Retinal pigment epithelial cell (primary cell): ENCODE measurements at regions not wholly inside any gene's neighbourhood (a gene's known extent, or its start where the extent isn't known, plus 50 kb on each side); places are given as distances from the start of the nearest gene placed in this dataset.

Source experiments
- DNase-seq: peaks from one replicate; pipeline ENCODE4 v3.0.0-alpha.2; 2010; ENCODE audit warnings: low read depth
- H3K4me3 ChIP-seq: 2 replicates; pipeline ENCODE4 v1.5.1; 2011; ENCODE audit warnings: mild to moderate bottlenecking, low read length, control low read depth, moderate library complexity
- TF ChIP-seq, protein P1 (sequence below): conservative IDR thresholded peaks from 2 replicates; pipeline ENCODE4 v1.5.1; 2011; ENCODE audit warnings: low read depth, low read length, control low read depth, inconsistent platforms

DNA sequence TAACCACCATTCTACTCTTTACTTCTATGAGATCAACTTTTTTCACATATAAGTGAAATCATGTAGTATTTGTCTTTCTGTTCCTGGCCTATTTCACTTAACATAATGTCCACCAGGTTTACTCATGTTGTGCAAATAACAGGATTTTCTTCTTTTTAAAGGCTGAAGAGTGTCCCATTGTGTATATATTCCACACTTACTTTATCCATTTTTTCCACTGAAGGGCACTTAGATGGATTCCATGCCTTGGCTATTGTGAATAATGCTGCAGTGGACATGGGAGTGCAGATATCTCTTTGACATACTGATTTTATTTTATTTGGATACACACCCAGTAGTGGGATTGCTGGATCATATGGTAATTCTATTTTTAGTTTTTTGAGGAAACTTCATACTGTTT lies 181.1 kb upstream of the HMGA2 start:
- no peak for DNase-seq
- TF ChIP-seq, protein P1, sequence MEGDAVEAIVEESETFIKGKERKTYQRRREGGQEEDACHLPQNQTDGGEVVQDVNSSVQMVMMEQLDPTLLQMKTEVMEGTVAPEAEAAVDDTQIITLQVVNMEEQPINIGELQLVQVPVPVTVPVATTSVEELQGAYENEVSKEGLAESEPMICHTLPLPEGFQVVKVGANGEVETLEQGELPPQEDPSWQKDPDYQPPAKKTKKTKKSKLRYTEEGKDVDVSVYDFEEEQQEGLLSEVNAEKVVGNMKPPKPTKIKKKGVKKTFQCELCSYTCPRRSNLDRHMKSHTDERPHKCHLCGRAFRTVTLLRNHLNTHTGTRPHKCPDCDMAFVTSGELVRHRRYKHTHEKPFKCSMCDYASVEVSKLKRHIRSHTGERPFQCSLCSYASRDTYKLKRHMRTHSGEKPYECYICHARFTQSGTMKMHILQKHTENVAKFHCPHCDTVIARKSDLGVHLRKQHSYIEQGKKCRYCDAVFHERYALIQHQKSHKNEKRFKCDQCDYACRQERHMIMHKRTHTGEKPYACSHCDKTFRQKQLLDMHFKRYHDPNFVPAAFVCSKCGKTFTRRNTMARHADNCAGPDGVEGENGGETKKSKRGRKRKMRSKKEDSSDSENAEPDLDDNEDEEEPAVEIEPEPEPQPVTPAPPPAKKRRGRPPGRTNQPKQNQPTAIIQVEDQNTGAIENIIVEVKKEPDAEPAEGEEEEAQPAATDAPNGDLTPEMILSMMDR: no peak
- H3K4me3 ChIP-seq: no peak overlapping the region

DNA sequence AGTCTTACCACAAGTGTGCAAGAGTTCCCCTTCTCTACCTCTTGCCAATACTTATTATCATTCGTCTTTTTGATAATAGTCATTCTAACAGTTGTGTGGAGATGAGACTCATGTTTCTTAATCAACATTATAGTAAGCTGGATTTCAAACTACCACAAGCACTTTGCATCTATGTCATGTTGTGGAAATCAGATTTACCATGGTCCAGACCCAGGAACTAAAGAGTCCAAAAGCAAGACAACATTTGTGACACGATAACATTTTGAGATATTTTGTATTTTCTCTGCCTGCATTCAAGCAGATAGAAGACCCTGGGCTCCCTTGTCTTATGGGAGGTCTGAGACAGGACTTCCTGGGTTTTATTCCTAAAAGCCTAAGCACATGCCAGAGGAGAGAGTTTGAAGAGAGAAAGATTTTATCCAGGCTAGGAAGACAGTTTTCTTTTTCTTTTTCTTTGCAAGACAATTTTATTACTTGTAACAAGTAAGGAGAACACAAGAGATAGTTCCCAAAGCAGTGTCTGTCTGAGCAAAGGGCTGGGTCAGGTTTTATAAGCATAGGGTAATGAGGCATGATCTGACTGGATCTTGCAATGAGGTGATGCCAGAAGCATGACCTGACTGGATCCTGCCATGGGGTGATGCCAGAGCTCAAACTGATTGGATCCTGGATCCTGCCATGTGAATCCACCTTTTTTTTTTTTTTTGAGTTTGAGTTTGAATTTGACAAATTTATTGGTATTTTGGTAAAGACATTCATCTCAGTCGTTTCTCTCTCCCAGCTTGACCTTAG lies 180.5 kb upstream of the HMGA2 start:
- no peak for DNase-seq
- H3K4me3 ChIP-seq: no peak overlapping the region
- TF ChIP-seq, protein P1: no peak

DNA sequence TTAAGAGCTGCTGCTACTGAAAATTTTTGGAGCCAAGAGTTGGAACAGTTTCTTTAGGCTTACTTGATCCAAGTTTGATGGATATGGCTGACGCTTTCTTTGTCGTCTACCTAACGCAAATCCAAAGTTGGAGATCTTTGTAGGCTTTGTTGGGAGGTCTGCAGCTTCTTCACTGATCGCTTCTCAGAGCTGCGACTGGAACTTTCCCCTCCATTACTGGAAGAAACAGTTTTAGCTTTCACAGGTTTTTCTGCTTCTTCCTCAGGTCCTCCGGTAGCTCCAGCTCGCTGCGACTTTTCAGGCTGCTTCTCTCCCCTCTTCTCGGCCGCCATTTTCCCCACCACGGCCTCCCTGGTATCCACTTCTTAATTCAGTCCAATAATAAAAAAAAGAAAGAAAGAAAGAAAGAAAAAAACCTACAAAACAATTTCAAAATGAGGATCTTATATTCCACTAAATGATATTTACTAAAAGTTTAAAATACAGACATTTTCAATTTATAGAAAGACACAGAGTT lies 178.1 kb upstream of the HMGA2 start:
- DNase-seq: no peak
- H3K4me3 ChIP-seq: no peak overlapping the region
- TF ChIP-seq, protein P1: no peak

DNA sequence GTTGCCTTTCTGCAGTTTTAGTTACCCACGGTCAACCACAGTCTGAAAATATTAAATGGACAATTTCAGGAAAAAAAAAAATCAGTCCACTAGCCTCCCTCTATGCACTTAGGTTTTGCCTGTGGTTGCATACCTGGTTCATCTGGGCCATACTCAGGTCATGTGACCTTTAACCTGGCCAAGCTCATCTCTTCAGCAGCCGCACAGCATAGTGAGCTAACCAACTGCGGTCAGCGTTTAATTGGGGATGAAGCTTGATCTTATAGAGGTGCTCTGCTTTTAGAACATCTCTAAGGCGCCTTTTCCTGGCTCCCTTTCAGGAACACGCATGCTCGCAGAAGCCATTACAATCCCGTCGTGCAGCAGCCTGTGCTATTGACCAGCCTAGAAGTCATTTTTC lies 177.2 kb upstream of the HMGA2 start:
- no peak for DNase-seq
- TF ChIP-seq, protein P1: no peak
- no peak overlapping the region for H3K4me3 ChIP-seq

DNA sequence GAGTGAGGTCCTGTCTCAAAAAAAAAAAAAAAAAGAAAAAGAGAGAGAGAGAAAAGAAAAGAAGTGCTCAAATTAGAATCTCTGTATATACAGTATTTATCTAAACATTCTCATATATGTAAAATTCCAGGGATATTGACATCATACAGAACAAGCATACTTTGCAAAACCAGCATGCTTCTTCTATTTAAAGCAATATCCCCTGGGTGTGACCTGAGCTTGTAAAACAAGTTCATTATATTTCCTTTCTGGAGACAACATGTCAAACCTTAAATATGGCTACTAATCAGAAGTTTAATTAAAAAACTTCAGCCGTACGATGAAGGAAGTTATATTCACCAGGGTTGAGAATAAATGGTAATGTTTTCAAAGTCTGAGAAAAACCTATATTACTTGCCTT lies 175.8 kb upstream of the HMGA2 start:
- TF ChIP-seq, protein P1: no peak
- no peak for DNase-seq
- no peak overlapping the region for H3K4me3 ChIP-seq

DNA sequence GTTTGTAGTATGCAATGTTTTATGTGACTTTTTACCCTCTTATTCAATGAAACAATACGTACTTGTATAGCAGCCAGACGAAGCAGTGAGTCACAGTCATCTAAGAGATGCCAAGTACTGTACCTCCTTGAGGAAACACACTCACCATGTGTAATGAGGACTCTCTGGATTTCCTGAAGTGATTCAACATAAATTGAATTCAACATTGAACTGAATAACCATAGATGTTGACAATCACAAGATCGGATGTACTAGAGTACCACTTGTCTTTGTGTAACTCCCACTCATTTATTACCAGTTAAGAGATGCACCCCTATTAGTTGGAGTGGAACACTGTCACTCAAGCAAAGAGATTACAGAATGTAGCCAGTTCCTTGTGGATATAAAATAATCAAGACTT lies 175.2 kb upstream of the HMGA2 start:
- TF ChIP-seq, protein P1: no peak
- H3K4me3 ChIP-seq: no peak overlapping the region
- peak; percentile 99 for DNase-seq

DNA sequence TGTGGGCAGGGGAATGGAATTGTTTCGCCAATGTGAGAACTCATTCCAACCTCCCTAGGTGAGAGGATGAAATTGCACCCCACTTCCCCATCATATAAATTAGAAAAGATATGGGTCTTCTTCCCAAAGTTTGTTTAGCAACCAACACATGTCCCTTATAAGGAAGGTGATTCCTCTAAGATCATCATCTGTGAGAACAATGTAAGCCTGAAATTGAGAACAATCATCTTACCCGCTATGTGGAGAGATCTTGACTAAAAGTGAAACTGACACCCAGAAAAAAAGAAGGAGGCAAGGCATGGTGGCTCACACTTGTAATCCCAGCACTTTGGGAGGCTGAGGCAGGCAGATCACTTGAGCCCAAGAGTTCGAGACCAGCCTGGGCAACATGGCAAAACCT lies 173.2 kb upstream of the HMGA2 start:
- H3K4me3 ChIP-seq: no peak overlapping the region
- TF ChIP-seq, protein P1: no peak
- no peak for DNase-seq
